H9 (cell line): ENCODE measurements at regions not wholly inside any gene's neighbourhood (a gene's known extent, or its start where the extent isn't known, plus 50 kb on each side); places are given as distances from the start of the nearest gene placed in this dataset.

ENCODE experiments used
- DNase-seq: peaks from one replicate; pipeline ENCODE4 v3.0.0-alpha.2; 2017
- H2AFZ ChIP-seq: one replicate; pipeline ENCODE4 v1.6.1; 2013; ENCODE audit warnings: mild to moderate bottlenecking, low read length, control low read depth, moderate library complexity
- H2AK5ac ChIP-seq: 2 replicates; pipeline ENCODE4 v1.6.1; 2013; ENCODE audit warnings: low read length, control low read depth, mixed read lengths; ENCODE audit not compliant: insufficient read length
- H2BK120ac ChIP-seq: one replicate; pipeline ENCODE4 v1.6.1; 2013; ENCODE audit warnings: low read depth, mild to moderate bottlenecking, low read length, control low read depth, inconsistent platforms; ENCODE audit not compliant: poor library complexity, severe bottlenecking
- H2BK12ac ChIP-seq: 2 replicates; pipeline ENCODE4 v1.6.1; 2013; ENCODE audit warnings: low read length, control low read depth, mixed read lengths, low read depth; ENCODE audit not compliant: insufficient read length
- H2BK15ac ChIP-seq: 2 replicates; pipeline ENCODE4 v1.6.1; 2013; ENCODE audit warnings: low read depth, low read length, control low read depth
- H2BK20ac ChIP-seq: one replicate; pipeline ENCODE4 v1.6.1; 2013; ENCODE audit warnings: low read depth, mild to moderate bottlenecking, low read length, control low read depth, inconsistent platforms; ENCODE audit not compliant: poor library complexity, severe bottlenecking
- H2BK5ac ChIP-seq: 2 replicates; pipeline ENCODE4 v1.6.1; 2013; ENCODE audit warnings: low read length, control low read depth, mixed read lengths; ENCODE audit not compliant: insufficient read length
- H3K14ac ChIP-seq: 2 replicates; pipeline ENCODE4 v1.6.1; 2013; ENCODE audit warnings: low read length, control low read depth; ENCODE audit not compliant: insufficient read depth
- H3K18ac ChIP-seq: 2 replicates; pipeline ENCODE4 v1.6.1; 2013; ENCODE audit warnings: low read depth, mild to moderate bottlenecking, mixed read lengths, low read length, control low read depth; ENCODE audit not compliant: insufficient read length
- H3K23ac ChIP-seq: 2 replicates; pipeline ENCODE4 v1.6.1; 2013; ENCODE audit warnings: low read length, control low read depth, mixed read lengths, low read depth; ENCODE audit not compliant: insufficient read length
- H3K23me2 ChIP-seq: 2 replicates; pipeline ENCODE4 v1.6.1; 2013; ENCODE audit warnings: low read depth, mild to moderate bottlenecking, mixed read lengths, low read length, control low read depth; ENCODE audit not compliant: insufficient read length, poor library complexity, severe bottlenecking
- H3K27ac ChIP-seq: 2 replicates; pipeline ENCODE4 v1.5.1; 2013; ENCODE audit warnings: low read length, control low read depth, mixed read lengths, low read depth; ENCODE audit not compliant: insufficient read length
- H3K27me3 ChIP-seq: 2 replicates; pipeline ENCODE4 v1.6.1; 2013; ENCODE audit warnings: low read length, control low read depth, inconsistent platforms; ENCODE audit not compliant: insufficient read depth
- H3K4ac ChIP-seq: 2 replicates; pipeline ENCODE4 v1.6.1; 2013; ENCODE audit warnings: low read depth, mild to moderate bottlenecking, control low read depth, inconsistent platforms, low read length, moderate library complexity
- H3K4me1 ChIP-seq: 2 replicates; pipeline ENCODE4 v1.6.1; 2013; ENCODE audit warnings: low read length, control low read depth, inconsistent platforms; ENCODE audit not compliant: insufficient read depth
- H3K4me2 ChIP-seq: 2 replicates; pipeline ENCODE4 v1.6.1; 2013; ENCODE audit warnings: low read length, control low read depth, mixed read lengths; ENCODE audit not compliant: insufficient read length, insufficient read depth
- H3K56ac ChIP-seq: 2 replicates; pipeline ENCODE4 v1.6.1; 2013; ENCODE audit warnings: low read depth, mild to moderate bottlenecking, mixed read lengths, low read length, control low read depth; ENCODE audit not compliant: insufficient read length
- H3K79me1 ChIP-seq: 2 replicates; pipeline ENCODE4 v1.6.1; 2013; ENCODE audit warnings: low read depth, mild to moderate bottlenecking, moderate library complexity, low read length, control low read depth, inconsistent platforms; ENCODE audit not compliant: insufficient read depth, poor library complexity, severe bottlenecking
- H3K79me2 ChIP-seq: 2 replicates; pipeline ENCODE4 v1.6.1; 2013; ENCODE audit warnings: low read length, control low read depth, inconsistent platforms; ENCODE audit not compliant: insufficient read depth
- H3K9ac ChIP-seq: 2 replicates; pipeline ENCODE4 v1.6.1; 2013; ENCODE audit warnings: low read length, control low read depth, mixed read lengths; ENCODE audit not compliant: insufficient read length; ENCODE audit errors: extremely low read depth
- H3K9me3 ChIP-seq: one replicate; pipeline ENCODE4 v1.6.1; 2013; ENCODE audit warnings: low read depth, low read length, inconsistent platforms; ENCODE audit not compliant: control insufficient read depth
- H3T11ph ChIP-seq: one replicate; pipeline ENCODE4 v1.6.1; 2013; ENCODE audit warnings: mild to moderate bottlenecking, low read length, control low read depth, inconsistent platforms
- H4K20me1 ChIP-seq: one replicate; pipeline ENCODE4 v1.6.1; 2013; ENCODE audit not compliant: control insufficient read depth, insufficient read length, insufficient read depth
- H4K5ac ChIP-seq: 2 replicates; pipeline ENCODE4 v1.6.1; 2013; ENCODE audit warnings: low read depth, mild to moderate bottlenecking, mixed read lengths, low read length, control low read depth; ENCODE audit not compliant: insufficient read length
- H4K8ac ChIP-seq: replicated peaks from 2 replicates; pipeline ENCODE4 v1.6.1; 2013; ENCODE audit warnings: low read length, control low read depth, mixed read lengths, low read depth; ENCODE audit not compliant: insufficient read length
- H4K91ac ChIP-seq: 2 replicates; pipeline ENCODE4 v1.6.1; 2013; ENCODE audit warnings: low read depth, mild to moderate bottlenecking, moderate library complexity, mixed read lengths, low read length, control low read depth; ENCODE audit not compliant: insufficient read length
- H3K27ac Mint-ChIP-seq, 3 experiments: 2 replicates in 2 of 3; 3 replicates in 1 of 3; pipeline ENCODE4 v1.8.0; 2020 to 2021; ENCODE audit warnings: mixed read lengths in 3 of 3, mild to moderate bottlenecking in 1 of 3, moderate library complexity in 1 of 3
- H3K27me3 Mint-ChIP-seq: 2 replicates; pipeline ENCODE4 v1.8.0; 2021; ENCODE audit warnings: low read depth, mild to moderate bottlenecking, moderate library complexity, mixed read lengths
- H3K36me3 Mint-ChIP-seq, 3 experiments: 2 replicates in 2 of 3; 3 replicates in 1 of 3; pipeline ENCODE4 v1.8.0; 2020 to 2021; ENCODE audit warnings: low read depth in 3 of 3, mixed read lengths in 3 of 3; ENCODE audit not compliant: insufficient read depth in 1 of 3
- H3K4me1 Mint-ChIP-seq, 2 experiments: 2 replicates each; pipeline ENCODE4 v1.8.0; 2020; ENCODE audit warnings: mixed read lengths in 2 of 2
- H3K4me3 Mint-ChIP-seq, 2 experiments: 2 replicates in 1 of 2; 3 replicates in 1 of 2; pipeline ENCODE4 v1.8.0; 2020 to 2021; ENCODE audit warnings: mild to moderate bottlenecking in 2 of 2, mixed read lengths in 2 of 2, moderate library complexity in 1 of 2
- H3K9me3 Mint-ChIP-seq, 2 experiments: 2 replicates in 1 of 2; 3 replicates in 1 of 2; pipeline ENCODE4 v1.8.0; 2020; ENCODE audit warnings: mild to moderate bottlenecking in 2 of 2, mixed read lengths in 2 of 2, moderate library complexity in 1 of 2
- WGBS: extraction: QIAGEN DNeasy Blood & Tissue Kit; methylation state at CpG from one replicate; pipeline ENCODE4 v1.1.7; 2013; ENCODE audit warnings: missing lambda C conversion rate, low lambda C conversion rate, mixed read lengths; ENCODE audit not compliant: insufficient read length; ENCODE audit errors: extremely low coverage; 5-methylcytosine and 5-hydroxymethylcytosine counted together
- TF ChIP-seq, protein P1 (sequence below): fragments of 200-600 bp; sonication (generic); conservative IDR thresholded peaks from 3 replicates; pipeline ENCODE4 v1.8.0; 2021; ENCODE audit warnings: antibody characterized with exemption, mild to moderate bottlenecking

DNA sequence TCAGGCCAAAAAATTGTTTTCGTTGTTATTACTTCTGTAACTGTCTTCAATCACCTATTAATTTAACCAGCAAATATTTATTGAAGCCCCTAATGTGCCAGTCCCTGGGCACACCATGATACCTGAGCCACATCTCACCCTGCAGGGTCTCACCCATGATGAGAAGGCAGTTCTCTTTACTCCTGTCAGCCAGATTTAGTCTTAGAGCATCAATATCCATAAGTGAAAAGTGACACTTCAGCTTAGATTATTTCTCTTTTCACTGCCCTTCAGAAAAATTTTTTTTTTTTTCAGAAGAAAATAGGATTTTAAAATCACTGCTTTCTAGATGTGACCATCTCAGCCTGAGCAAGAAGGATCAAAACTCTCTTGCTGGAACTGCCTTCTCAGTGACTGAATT lies 258.6 kb upstream of the NFE2L3 start:
- DNase-seq: no peak
- no peak overlapping the region for H2AFZ ChIP-seq
- no peaks in the 10 kb centered on the region for H3K79me2 ChIP-seq
- no peak overlapping the region for H3T11ph ChIP-seq
- no peak overlapping the region for H3K4me3 Mint-ChIP-seq
- no peak overlapping the region for H3K4me2 ChIP-seq
- no peak overlapping the region for H2BK12ac ChIP-seq
- no CpG with 5 or more reads among the region's 1 CpG for WGBS
- H3K56ac ChIP-seq: no peak overlapping the region
- H2BK120ac ChIP-seq: no peak overlapping the region
- no peaks in the 10 kb centered on the region for H3K27me3 ChIP-seq
- TF ChIP-seq, protein P1, sequence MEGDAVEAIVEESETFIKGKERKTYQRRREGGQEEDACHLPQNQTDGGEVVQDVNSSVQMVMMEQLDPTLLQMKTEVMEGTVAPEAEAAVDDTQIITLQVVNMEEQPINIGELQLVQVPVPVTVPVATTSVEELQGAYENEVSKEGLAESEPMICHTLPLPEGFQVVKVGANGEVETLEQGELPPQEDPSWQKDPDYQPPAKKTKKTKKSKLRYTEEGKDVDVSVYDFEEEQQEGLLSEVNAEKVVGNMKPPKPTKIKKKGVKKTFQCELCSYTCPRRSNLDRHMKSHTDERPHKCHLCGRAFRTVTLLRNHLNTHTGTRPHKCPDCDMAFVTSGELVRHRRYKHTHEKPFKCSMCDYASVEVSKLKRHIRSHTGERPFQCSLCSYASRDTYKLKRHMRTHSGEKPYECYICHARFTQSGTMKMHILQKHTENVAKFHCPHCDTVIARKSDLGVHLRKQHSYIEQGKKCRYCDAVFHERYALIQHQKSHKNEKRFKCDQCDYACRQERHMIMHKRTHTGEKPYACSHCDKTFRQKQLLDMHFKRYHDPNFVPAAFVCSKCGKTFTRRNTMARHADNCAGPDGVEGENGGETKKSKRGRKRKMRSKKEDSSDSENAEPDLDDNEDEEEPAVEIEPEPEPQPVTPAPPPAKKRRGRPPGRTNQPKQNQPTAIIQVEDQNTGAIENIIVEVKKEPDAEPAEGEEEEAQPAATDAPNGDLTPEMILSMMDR: no peak
- no peak overlapping the region for H2BK15ac ChIP-seq
- H2AK5ac ChIP-seq: no peak overlapping the region
- H4K5ac ChIP-seq: no peak overlapping the region
- H3K4me1 ChIP-seq: no peaks in the 10 kb centered on the region
- H3K4me1 Mint-ChIP-seq: peaks cover 20 to 31% of the 10 kb centered on the region in 2 experiments
- no peak overlapping the region for H2BK20ac ChIP-seq
- H4K91ac ChIP-seq: no peak overlapping the region
- no peak overlapping the region for H3K27ac Mint-ChIP-seq
- no peak overlapping the region for H3K23ac ChIP-seq
- no peaks in the 10 kb centered on the region; a peak in 1 of 7 replicates for H3K36me3 Mint-ChIP-seq
- H3K18ac ChIP-seq: no peak overlapping the region
- H3K4ac ChIP-seq: no peak overlapping the region
- no peak overlapping the region for H3K9ac ChIP-seq
- H4K8ac ChIP-seq: no peak overlapping the region
- peaks cover 6% of the 10 kb centered on the region for H3K23me2 ChIP-seq
- no peak overlapping the region for H2BK5ac ChIP-seq
- peaks cover 14% of the 10 kb centered on the region for H3K27me3 Mint-ChIP-seq
- no peaks in the 10 kb centered on the region for H3K79me1 ChIP-seq
- peaks cover 0 to 4% of the 10 kb centered on the region in 2 experiments; a peak in 1 of 5 replicates for H3K9me3 Mint-ChIP-seq
- H3K9me3 ChIP-seq: no peaks in the 10 kb centered on the region
- H3K14ac ChIP-seq: no peak overlapping the region
- no peaks in the 10 kb centered on the region for H4K20me1 ChIP-seq
- no peak overlapping the region for H3K27ac ChIP-seq
